ENCODE measurements at regions not wholly inside any gene's neighbourhood (a gene's known extent, or its start where the extent isn't known, plus 50 kb on each side); places are given as distances from the start of the nearest gene placed in this dataset.
"Not testable (repeated sequence)": the region's sequence is repeated elsewhere in the genome, so short reads cannot be mapped to it uniquely, and the experiment has no call there.

GRCh38 chr12:125314051-125314755 lies 249.0 kb downstream of the AACS start:
- no peak for DNase-seq

- no peak for DNase-seq
Measured at GRCh38 chr12:125315771-125316170, 250.5 kb downstream of the AACS start.

- DNase-seq = no peak
Measured at GRCh38 chr12:125320177-125320576, 254.9 kb downstream of the AACS start.

GRCh38 chr12:125324861-125325490 lies 259.7 kb downstream of the AACS start:
- DNase-seq = no peak

- no peak for DNase-seq
Measured at GRCh38 chr12:125329239-125330102, 264.2 kb downstream of the AACS start.

GRCh38 chr12:125330645-125331341 lies 265.6 kb downstream of the AACS start:
- DNase-seq = peak; percentile 2 to 44

- no peak for DNase-seq
Measured at GRCh38 chr12:125331342-125332052, 266.3 kb downstream of the AACS start.

- no peak for DNase-seq
Measured at GRCh38 chr12:125332900-125333299, 267.7 kb downstream of the AACS start.

- no peak for DNase-seq
Measured at GRCh38 chr12:125336246-125336645, 271.0 kb downstream of the AACS start.

GRCh38 chr12:125340791-125341190 lies 275.6 kb downstream of the AACS start:
- DNase-seq = no peak

- no peak for DNase-seq
Measured at GRCh38 chr12:125341422-125341821, 276.2 kb downstream of the AACS start.

- DNase-seq = no peak
Measured at GRCh38 chr12:125343649-125344048, 278.4 kb downstream of the AACS start.

- no peak for DNase-seq
Measured at GRCh38 chr12:125346362-125346761, 281.1 kb downstream of the AACS start.

- no peak for DNase-seq
Measured at GRCh38 chr12:125351788-125352187, 286.6 kb downstream of the AACS start.

GRCh38 chr12:125353002-125353401 lies 287.8 kb downstream of the AACS start:
- not testable (repeated sequence) for DNase-seq

- no peak for DNase-seq
Measured at GRCh38 chr12:125353871-125354270, 288.6 kb downstream of the AACS start.

GRCh38 chr12:125355614-125356013 lies 290.4 kb downstream of the AACS start:
- no peak for DNase-seq

- no peak for DNase-seq
Measured at GRCh38 chr12:125356111-125356510, 290.9 kb downstream of the AACS start.

GRCh38 chr12:125357561-125357960 lies 292.3 kb downstream of the AACS start:
- no peak for DNase-seq

- no peak for DNase-seq
Measured at GRCh38 chr12:125360540-125360939, 295.3 kb downstream of the AACS start.

- DNase-seq = no peak
Measured at GRCh38 chr12:125371033-125371432, 305.8 kb downstream of the AACS start.

GRCh38 chr12:125372085-125372484 lies 306.9 kb downstream of the AACS start:
- no peak for DNase-seq
